ENCODE measurements at regions not wholly inside any gene's neighbourhood (a gene's known extent, or its start where the extent isn't known, plus 50 kb on each side); places are given as distances from the start of the nearest gene placed in this dataset.

GRCh38 chr10:132134241-132135052 lies 52.3 kb upstream of the DPYSL4 start:
- CTCF ChIA-PET = no interaction called here
- POLR2A ChIA-PET = no interaction called here
- TF ChIP-seq CTCF (IDR thresholded peaks at IDR 0.05; ENCODE audit: control extremely low read depth, extremely low read depth, low read depth, missing control alignments) = no peak
- no peak for DNase-seq (ENCODE audit: extremely low spot score)

- ChIA-PET CTCF (no interaction called here), POLR2A (no interaction called here)
- no peak for DNase-seq (ENCODE audit: extremely low spot score)
- TF ChIP-seq CTCF (IDR thresholded peaks at IDR 0.05; ENCODE audit: control extremely low read depth, extremely low read depth, low read depth, missing control alignments) = no peak
Measured at GRCh38 chr10:132135053-132135872, 51.5 kb upstream of the DPYSL4 start.

GRCh38 chr10:132136097-132136521 lies 50.6 kb upstream of the DPYSL4 start:
- no peak for DNase-seq (ENCODE audit: extremely low spot score)
- no peak for TF ChIP-seq CTCF (IDR thresholded peaks at IDR 0.05; ENCODE audit: control extremely low read depth, extremely low read depth, low read depth, missing control alignments)
- POLR2A ChIA-PET = no interaction called here
- CTCF ChIA-PET = no interaction called here

GRCh38 chr10:132136689-132137088 lies 50.1 kb upstream of the DPYSL4 start:
- ChIA-PET CTCF (no interaction called here), POLR2A (no interaction called here)
- DNase-seq (ENCODE audit: extremely low spot score) = no peak
- no peak for TF ChIP-seq CTCF (IDR thresholded peaks at IDR 0.05; ENCODE audit: control extremely low read depth, extremely low read depth, low read depth, missing control alignments)

Measured in GM10248 (cell line).